ENCODE measurements at regions not wholly inside any gene's neighbourhood (a gene's known extent, or its start where the extent isn't known, plus 50 kb on each side); places are given as distances from the start of the nearest gene placed in this dataset.

GRCh38 chr9:26261503-26262330, 583.5 kb upstream of the TUSC1 start:
- in situ Hi-C loops (cut with MboI; ENCODE audit: low pct_unique_long_range_greater_than_20kb, low sequenced_read_pairs, unreplicated experiment): no loop called here
- TF ChIP-seq CTCF (IDR thresholded peaks at IDR 0.05; ENCODE audit: extremely low read depth, insufficient read depth, missing control alignments): no peak
- DNase-seq (ENCODE audit: low spot score): no peak

GRCh38 chr9:26260238-26260637, 582.0 kb upstream of the TUSC1 start:
- DNase-seq (ENCODE audit: low spot score): no peak
- TF ChIP-seq CTCF (IDR thresholded peaks at IDR 0.05; ENCODE audit: extremely low read depth, insufficient read depth, missing control alignments): no peak
- in situ Hi-C loops (cut with MboI; ENCODE audit: low pct_unique_long_range_greater_than_20kb, low sequenced_read_pairs, unreplicated experiment): no loop called here

- TF ChIP-seq CTCF (IDR thresholded peaks at IDR 0.05; ENCODE audit: extremely low read depth, insufficient read depth, missing control alignments): no peak
- in situ Hi-C loops (cut with MboI; ENCODE audit: low pct_unique_long_range_greater_than_20kb, low sequenced_read_pairs, unreplicated experiment): no loop called here
- no peak for DNase-seq (ENCODE audit: low spot score)
These were observed 569.6 kb upstream of the TUSC1 start for GRCh38 chr9:26247861-26248260.

GRCh38 chr9:26244661-26245451, 566.6 kb upstream of the TUSC1 start:
- TF ChIP-seq CTCF (IDR thresholded peaks at IDR 0.05; ENCODE audit: extremely low read depth, insufficient read depth, missing control alignments): no peak
- in situ Hi-C loops (cut with MboI; ENCODE audit: low pct_unique_long_range_greater_than_20kb, low sequenced_read_pairs, unreplicated experiment): no loop called here
- no peak for DNase-seq (ENCODE audit: low spot score)

- TF ChIP-seq CTCF (IDR thresholded peaks at IDR 0.05; ENCODE audit: extremely low read depth, insufficient read depth, missing control alignments): no peak
- DNase-seq (ENCODE audit: low spot score): no peak
- in situ Hi-C loops (cut with MboI; ENCODE audit: low pct_unique_long_range_greater_than_20kb, low sequenced_read_pairs, unreplicated experiment): no loop called here
These were observed 565.5 kb upstream of the TUSC1 start for GRCh38 chr9:26243726-26244125.

GRCh38 chr9:26243029-26243697, 564.9 kb upstream of the TUSC1 start:
- no peak for DNase-seq (ENCODE audit: low spot score)
- TF ChIP-seq CTCF (IDR thresholded peaks at IDR 0.05; ENCODE audit: extremely low read depth, insufficient read depth, missing control alignments): no peak
- in situ Hi-C loops (cut with MboI; ENCODE audit: low pct_unique_long_range_greater_than_20kb, low sequenced_read_pairs, unreplicated experiment): no loop called here

Data from GM13977 (cell line).